Iris pigment epithelial cell (primary cell): ENCODE measurements at regions not wholly inside any gene's neighbourhood (a gene's known extent, or its start where the extent isn't known, plus 50 kb on each side); places are given as distances from the start of the nearest gene placed in this dataset.
"Not testable (repeated sequence)": the region's sequence is repeated elsewhere in the genome, so short reads cannot be mapped to it uniquely, and the experiment has no call there.

Experiments used
- DNase-seq: peaks from one replicate; pipeline ENCODE4 v3.0.0-alpha.2; 2011; ENCODE audit warnings: low read depth

- no peak for DNase-seq
These were observed 835.2 kb upstream of the ID2 start for GRCh38 chr2:7846607-7847006.

- DNase-seq = no peak
These were observed 834.5 kb upstream of the ID2 start for GRCh38 chr2:7847321-7847720.

- no peak for DNase-seq
These were observed 832.8 kb upstream of the ID2 start for GRCh38 chr2:7849027-7849426.

- DNase-seq = no peak
These were observed 832.3 kb upstream of the ID2 start for GRCh38 chr2:7849531-7849930.

- no peak for DNase-seq
These were observed 829.3 kb upstream of the ID2 start for GRCh38 chr2:7852546-7852945.

GRCh38 chr2:7857904-7858303, 824.0 kb upstream of the ID2 start:
- no peak for DNase-seq

- DNase-seq = no peak
These were observed 823.2 kb upstream of the ID2 start for GRCh38 chr2:7858624-7859023.

- DNase-seq = no peak
These were observed 821.2 kb upstream of the ID2 start for GRCh38 chr2:7860693-7861092.

- no peak for DNase-seq
These were observed 819.8 kb upstream of the ID2 start for GRCh38 chr2:7861910-7862702.

GRCh38 chr2:7866104-7866503, 815.8 kb upstream of the ID2 start:
- no peak for DNase-seq

- no peak for DNase-seq
These were observed 815.0 kb upstream of the ID2 start for GRCh38 chr2:7866825-7867224.

- no peak for DNase-seq
These were observed 814.0 kb upstream of the ID2 start for GRCh38 chr2:7867867-7868266.

- DNase-seq = no peak
These were observed 813.0 kb upstream of the ID2 start for GRCh38 chr2:7868836-7869235.

- DNase-seq = not testable (repeated sequence)
These were observed 805.4 kb upstream of the ID2 start for GRCh38 chr2:7876445-7876844.

GRCh38 chr2:7878266-7878665, 803.6 kb upstream of the ID2 start:
- DNase-seq = not testable (repeated sequence)

GRCh38 chr2:7878786-7879482, 802.9 kb upstream of the ID2 start:
- no peak for DNase-seq

GRCh38 chr2:7879483-7879835, 802.4 kb upstream of the ID2 start:
- no peak for DNase-seq

GRCh38 chr2:7880126-7880525, 801.7 kb upstream of the ID2 start:
- no peak for DNase-seq

GRCh38 chr2:7880566-7880965, 801.3 kb upstream of the ID2 start:
- no peak for DNase-seq

- DNase-seq = no peak
These were observed 800.8 kb upstream of the ID2 start for GRCh38 chr2:7881063-7881462.

GRCh38 chr2:7881466-7881865, 800.4 kb upstream of the ID2 start:
- DNase-seq = no peak

GRCh38 chr2:7882296-7882695, 799.6 kb upstream of the ID2 start:
- no peak for DNase-seq

- no peak for DNase-seq
These were observed 797.5 kb upstream of the ID2 start for GRCh38 chr2:7884338-7884737.

- DNase-seq = no peak
These were observed 795.2 kb upstream of the ID2 start for GRCh38 chr2:7886666-7887065.
